ENCODE measurements at regions not wholly inside any gene's neighbourhood (a gene's known extent, or its start where the extent isn't known, plus 50 kb on each side); places are given as distances from the start of the nearest gene placed in this dataset.

DNA sequence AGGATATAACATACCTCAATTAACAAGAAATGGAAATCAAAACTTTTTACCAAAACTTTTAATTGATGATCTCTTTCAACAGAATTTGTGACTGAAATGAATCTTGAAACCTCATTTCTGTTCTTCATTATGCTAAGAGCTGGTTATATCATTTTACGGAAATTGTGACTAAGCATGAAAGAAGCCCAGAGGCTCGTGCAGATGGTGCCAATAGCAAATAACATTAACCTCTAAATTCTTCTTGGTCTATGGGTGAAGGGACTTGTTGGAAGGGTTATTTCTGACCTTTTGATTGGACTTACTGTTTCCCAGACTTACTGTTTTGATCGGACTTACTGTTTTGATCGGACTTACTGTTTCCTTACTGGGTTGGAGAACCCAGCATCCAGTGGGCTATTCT is 435.6 kb downstream of the TDRD15 start:
- TF ChIP-seq, protein P1, sequence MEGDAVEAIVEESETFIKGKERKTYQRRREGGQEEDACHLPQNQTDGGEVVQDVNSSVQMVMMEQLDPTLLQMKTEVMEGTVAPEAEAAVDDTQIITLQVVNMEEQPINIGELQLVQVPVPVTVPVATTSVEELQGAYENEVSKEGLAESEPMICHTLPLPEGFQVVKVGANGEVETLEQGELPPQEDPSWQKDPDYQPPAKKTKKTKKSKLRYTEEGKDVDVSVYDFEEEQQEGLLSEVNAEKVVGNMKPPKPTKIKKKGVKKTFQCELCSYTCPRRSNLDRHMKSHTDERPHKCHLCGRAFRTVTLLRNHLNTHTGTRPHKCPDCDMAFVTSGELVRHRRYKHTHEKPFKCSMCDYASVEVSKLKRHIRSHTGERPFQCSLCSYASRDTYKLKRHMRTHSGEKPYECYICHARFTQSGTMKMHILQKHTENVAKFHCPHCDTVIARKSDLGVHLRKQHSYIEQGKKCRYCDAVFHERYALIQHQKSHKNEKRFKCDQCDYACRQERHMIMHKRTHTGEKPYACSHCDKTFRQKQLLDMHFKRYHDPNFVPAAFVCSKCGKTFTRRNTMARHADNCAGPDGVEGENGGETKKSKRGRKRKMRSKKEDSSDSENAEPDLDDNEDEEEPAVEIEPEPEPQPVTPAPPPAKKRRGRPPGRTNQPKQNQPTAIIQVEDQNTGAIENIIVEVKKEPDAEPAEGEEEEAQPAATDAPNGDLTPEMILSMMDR (IDR thresholded peaks at IDR 0.05): no peak
- TF ChIP-seq, protein P2, sequence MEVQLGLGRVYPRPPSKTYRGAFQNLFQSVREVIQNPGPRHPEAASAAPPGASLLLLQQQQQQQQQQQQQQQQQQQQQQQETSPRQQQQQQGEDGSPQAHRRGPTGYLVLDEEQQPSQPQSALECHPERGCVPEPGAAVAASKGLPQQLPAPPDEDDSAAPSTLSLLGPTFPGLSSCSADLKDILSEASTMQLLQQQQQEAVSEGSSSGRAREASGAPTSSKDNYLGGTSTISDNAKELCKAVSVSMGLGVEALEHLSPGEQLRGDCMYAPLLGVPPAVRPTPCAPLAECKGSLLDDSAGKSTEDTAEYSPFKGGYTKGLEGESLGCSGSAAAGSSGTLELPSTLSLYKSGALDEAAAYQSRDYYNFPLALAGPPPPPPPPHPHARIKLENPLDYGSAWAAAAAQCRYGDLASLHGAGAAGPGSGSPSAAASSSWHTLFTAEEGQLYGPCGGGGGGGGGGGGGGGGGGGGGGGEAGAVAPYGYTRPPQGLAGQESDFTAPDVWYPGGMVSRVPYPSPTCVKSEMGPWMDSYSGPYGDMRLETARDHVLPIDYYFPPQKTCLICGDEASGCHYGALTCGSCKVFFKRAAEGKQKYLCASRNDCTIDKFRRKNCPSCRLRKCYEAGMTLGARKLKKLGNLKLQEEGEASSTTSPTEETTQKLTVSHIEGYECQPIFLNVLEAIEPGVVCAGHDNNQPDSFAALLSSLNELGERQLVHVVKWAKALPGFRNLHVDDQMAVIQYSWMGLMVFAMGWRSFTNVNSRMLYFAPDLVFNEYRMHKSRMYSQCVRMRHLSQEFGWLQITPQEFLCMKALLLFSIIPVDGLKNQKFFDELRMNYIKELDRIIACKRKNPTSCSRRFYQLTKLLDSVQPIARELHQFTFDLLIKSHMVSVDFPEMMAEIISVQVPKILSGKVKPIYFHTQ (CRISPR knock-in tag; IDR thresholded peaks at IDR 0.05): no peak
- TF ChIP-seq CREM (CRISPR knock-in tag; IDR thresholded peaks at IDR 0.05): no peak
- TF ChIP-seq, protein P3, sequence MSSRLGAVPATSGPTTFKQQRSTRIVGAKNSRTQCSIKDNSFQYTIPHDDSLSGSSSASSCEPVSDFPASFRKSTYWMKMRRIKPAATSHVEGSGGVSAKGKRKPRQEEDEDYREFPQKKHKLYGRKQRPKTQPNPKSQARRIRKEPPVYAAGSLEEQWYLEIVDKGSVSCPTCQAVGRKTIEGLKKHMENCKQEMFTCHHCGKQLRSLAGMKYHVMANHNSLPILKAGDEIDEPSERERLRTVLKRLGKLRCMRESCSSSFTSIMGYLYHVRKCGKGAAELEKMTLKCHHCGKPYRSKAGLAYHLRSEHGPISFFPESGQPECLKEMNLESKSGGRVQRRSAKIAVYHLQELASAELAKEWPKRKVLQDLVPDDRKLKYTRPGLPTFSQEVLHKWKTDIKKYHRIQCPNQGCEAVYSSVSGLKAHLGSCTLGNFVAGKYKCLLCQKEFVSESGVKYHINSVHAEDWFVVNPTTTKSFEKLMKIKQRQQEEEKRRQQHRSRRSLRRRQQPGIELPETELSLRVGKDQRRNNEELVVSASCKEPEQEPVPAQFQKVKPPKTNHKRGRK (CRISPR knock-in tag; IDR thresholded peaks at IDR 0.05; ENCODE audit: borderline replicate concordance): no peak
- TF ChIP-seq ZNF423 (CRISPR knock-in tag; IDR thresholded peaks at IDR 0.05): no peak
- no peak for TF ChIP-seq TEAD4 (CRISPR knock-in tag; IDR thresholded peaks at IDR 0.05)
- no peak for TF ChIP-seq ELF4 (CRISPR knock-in tag; IDR thresholded peaks at IDR 0.05; ENCODE audit: low read depth)
- no peak for TF ChIP-seq CREB1 (CRISPR knock-in tag; IDR thresholded peaks at IDR 0.05)
- TF ChIP-seq NFE2L1 (CRISPR knock-in tag; IDR thresholded peaks at IDR 0.05): no peak
- no peak for TF ChIP-seq CBFB (CRISPR knock-in tag; IDR thresholded peaks at IDR 0.05; ENCODE audit: low read depth)
- TF ChIP-seq, protein P4, sequence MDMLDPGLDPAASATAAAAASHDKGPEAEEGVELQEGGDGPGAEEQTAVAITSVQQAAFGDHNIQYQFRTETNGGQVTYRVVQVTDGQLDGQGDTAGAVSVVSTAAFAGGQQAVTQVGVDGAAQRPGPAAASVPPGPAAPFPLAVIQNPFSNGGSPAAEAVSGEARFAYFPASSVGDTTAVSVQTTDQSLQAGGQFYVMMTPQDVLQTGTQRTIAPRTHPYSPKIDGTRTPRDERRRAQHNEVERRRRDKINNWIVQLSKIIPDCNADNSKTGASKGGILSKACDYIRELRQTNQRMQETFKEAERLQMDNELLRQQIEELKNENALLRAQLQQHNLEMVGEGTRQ (CRISPR knock-in tag; IDR thresholded peaks at IDR 0.05): no peak
- TF ChIP-seq, protein P5, sequence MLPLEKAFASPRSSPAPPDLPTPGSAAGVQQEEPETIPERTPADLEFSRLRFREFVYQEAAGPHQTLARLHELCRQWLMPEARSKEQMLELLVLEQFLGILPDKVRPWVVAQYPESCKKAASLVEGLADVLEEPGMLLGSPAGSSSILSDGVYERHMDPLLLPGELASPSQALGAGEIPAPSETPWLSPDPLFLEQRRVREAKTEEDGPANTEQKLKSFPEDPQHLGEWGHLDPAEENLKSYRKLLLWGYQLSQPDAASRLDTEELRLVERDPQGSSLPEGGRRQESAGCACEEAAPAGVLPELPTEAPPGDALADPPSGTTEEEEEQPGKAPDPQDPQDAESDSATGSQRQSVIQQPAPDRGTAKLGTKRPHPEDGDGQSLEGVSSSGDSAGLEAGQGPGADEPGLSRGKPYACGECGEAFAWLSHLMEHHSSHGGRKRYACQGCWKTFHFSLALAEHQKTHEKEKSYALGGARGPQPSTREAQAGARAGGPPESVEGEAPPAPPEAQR (CRISPR knock-in tag; IDR thresholded peaks at IDR 0.05): no peak
- TF ChIP-seq, protein P6, sequence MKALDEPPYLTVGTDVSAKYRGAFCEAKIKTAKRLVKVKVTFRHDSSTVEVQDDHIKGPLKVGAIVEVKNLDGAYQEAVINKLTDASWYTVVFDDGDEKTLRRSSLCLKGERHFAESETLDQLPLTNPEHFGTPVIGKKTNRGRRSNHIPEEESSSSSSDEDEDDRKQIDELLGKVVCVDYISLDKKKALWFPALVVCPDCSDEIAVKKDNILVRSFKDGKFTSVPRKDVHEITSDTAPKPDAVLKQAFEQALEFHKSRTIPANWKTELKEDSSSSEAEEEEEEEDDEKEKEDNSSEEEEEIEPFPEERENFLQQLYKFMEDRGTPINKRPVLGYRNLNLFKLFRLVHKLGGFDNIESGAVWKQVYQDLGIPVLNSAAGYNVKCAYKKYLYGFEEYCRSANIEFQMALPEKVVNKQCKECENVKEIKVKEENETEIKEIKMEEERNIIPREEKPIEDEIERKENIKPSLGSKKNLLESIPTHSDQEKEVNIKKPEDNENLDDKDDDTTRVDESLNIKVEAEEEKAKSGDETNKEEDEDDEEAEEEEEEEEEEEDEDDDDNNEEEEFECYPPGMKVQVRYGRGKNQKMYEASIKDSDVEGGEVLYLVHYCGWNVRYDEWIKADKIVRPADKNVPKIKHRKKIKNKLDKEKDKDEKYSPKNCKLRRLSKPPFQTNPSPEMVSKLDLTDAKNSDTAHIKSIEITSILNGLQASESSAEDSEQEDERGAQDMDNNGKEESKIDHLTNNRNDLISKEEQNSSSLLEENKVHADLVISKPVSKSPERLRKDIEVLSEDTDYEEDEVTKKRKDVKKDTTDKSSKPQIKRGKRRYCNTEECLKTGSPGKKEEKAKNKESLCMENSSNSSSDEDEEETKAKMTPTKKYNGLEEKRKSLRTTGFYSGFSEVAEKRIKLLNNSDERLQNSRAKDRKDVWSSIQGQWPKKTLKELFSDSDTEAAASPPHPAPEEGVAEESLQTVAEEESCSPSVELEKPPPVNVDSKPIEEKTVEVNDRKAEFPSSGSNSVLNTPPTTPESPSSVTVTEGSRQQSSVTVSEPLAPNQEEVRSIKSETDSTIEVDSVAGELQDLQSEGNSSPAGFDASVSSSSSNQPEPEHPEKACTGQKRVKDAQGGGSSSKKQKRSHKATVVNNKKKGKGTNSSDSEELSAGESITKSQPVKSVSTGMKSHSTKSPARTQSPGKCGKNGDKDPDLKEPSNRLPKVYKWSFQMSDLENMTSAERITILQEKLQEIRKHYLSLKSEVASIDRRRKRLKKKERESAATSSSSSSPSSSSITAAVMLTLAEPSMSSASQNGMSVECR (CRISPR knock-in tag; IDR thresholded peaks at IDR 0.05; ENCODE audit: borderline replicate concordance): no peak

Measured in WTC11 (cell line).